HG02763 (cell line): ENCODE measurements at regions not wholly inside any gene's neighbourhood (a gene's known extent, or its start where the extent isn't known, plus 50 kb on each side); places are given as distances from the start of the nearest gene placed in this dataset.

Source experiments
- ATAC-seq: cut with Tn5 transposase; IDR thresholded peaks from one replicate; pipeline ENCODE4 v1.9.1; 2021; ENCODE audit warnings: mild to moderate bottlenecking, moderate library complexity; ENCODE audit not compliant: unreplicated experiment

- no peak for ATAC-seq
These were observed 62.9 kb upstream of the OXGR1 start for GRCh38 chr13:97057176-97057575.

- no peak for ATAC-seq
These were observed 64.1 kb upstream of the OXGR1 start for GRCh38 chr13:97058391-97058790.

- no peak for ATAC-seq
These were observed 64.7 kb upstream of the OXGR1 start for GRCh38 chr13:97058926-97059325.

- ATAC-seq = no peak
These were observed 73.0 kb upstream of the OXGR1 start for GRCh38 chr13:97067017-97067895.

DNA sequence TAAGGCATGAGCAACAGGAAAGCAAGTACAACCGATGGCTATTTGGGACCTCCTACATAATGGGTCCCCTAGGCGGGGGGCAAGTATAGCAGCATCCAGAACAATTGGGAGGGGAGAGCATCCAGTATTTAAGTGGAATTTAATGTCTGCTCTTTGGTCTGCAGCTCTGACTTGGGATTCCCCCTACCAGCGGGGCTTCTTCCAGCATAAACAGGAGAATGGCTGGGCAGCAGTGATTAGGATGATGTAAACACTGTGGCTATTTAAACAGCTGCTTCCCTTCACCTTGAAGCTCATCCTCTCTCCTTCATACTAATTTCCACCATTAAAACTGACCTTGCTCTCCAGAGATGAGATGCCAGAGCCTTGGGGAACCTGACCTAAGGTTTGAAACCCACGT, 73.9 kb upstream of the OXGR1 start:
- no peak for ATAC-seq

DNA sequence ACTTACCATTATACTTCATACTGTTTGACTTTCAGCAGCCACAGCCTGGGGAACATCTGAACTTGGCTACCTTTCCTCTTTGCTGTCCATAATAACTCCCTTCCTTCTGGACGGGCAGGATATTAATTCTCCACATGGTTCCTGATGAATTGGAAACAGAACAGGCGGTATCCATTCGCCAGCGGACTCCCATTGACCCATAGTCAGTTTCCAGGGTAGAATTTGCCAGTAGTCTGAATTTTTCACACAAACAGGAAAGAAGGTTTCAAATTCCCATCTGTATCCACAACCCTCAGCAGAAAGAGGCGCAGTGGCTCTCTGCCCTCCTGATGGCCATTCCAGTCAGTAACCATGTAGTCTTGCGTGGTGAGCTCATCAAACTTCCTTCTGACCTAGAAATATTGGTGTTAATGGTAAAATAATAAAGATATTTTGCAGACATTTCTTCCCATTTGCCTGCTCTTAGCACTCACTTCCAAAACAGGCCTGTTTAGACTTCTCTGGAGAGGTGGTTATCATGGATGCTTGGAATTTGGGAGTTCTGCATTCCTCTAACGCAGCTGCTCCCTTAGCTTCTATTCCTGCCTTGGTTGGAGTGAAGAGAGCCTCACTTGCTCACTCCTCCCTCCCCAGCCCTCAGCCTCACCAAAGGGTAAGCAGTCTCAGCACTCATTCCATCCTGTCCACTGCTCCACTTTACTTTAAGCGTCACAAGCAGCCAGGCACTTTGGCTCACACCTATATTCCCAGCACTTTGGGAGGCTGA, 75.0 kb upstream of the OXGR1 start:
- ATAC-seq = no peak

GRCh38 chr13:97072297-97072696, 78.0 kb upstream of the OXGR1 start:
- no peak for ATAC-seq

- ATAC-seq = no peak
These were observed 80.3 kb upstream of the OXGR1 start for GRCh38 chr13:97074618-97075017.

DNA sequence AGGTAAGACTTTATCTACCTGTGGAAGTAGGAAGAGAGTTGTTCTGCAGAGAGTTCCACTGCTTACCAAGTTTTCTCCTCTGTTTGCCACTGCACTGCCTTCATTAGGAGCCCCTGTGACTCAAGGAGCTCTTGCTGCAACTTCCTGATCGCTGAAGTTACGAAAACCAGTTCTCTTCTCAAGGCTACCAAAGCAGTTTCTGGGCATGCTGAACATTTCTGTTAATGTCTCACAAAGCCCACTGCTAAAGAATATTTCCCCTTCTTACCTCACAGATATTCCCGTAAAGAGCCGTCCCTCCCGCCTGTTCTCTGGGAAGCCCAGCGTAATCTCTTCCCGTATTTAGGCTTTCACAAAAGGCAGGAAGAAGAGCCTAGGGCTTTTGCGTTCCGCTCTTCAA, 82.6 kb upstream of the OXGR1 start:
- no peak for ATAC-seq

- no peak for ATAC-seq
These were observed 83.1 kb upstream of the OXGR1 start for GRCh38 chr13:97077341-97077740.

GRCh38 chr13:97079726-97080125, 85.5 kb upstream of the OXGR1 start:
- ATAC-seq = no peak

DNA sequence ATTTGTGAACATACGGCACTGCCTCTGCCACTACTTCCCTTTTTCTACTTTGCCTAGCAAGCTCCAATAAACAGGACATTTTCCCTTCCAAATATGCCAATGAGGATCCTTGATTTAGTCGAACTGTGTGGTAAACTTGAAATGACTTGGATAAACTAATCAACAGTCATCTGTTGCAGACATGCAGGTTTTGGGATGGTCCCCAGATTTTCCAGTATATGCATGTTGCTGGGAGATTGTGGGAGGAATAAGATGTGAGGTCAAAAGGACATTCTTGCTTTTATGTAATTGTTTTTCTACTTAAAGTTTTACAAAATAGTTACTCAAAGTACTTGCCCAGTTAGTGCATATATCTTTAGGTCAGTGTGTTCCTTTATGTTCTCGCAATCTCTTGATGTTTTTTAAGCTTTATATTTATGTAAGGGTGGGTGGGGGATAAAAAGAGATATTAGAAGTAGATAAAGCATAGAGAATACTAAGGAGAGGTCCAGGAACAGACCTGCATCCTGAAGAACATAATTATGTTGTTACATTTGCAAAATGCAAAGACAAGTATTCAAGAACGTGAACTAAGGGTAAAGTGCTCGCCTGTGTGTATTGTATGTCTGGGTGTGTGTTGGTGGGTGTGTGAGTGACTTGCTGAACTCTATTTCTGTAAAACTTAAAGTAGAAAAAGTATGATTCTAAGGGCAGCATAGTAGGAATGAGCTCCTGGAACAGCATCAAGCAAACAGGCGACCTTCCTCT, 88.4 kb upstream of the OXGR1 start:
- no peak for ATAC-seq

DNA sequence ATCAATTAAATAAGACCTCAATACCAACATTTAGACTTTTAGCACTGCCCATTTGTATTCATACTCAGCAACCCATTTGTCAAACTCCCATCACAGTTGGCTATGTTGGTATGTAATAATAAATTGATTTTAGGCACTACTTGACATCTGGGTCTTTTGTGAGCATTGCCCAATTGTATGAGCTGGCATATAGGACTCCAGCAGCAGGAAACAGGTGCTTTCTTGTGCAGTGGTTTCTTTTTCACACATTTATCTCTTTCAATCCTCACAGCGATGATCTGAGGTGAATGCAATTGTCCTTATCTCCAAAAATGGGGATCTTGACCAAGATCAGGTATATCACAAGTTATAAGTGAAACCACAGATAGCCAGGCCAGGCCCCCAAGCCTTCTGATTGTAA, 96.9 kb upstream of the OXGR1 start:
- ATAC-seq = no peak

DNA sequence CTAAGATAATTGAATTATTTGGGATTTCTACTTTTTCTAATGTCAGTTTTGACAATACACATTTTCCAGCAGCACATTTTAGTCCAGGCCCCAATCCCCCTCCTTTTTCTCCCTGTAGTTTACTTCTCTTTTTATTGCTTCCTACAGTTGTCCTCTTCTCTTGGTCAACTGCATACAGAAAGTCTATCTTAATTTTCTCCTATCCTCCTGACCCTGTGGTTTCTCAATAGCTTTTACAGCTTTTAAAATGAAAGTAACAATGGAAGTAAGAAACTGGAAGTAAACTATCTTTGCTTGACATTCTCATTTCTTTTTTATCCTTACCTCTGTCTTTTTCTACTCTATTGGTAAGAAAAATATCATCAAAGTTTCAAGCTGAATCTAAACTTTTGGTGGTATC, 106.5 kb upstream of the OXGR1 start:
- no peak for ATAC-seq

DNA sequence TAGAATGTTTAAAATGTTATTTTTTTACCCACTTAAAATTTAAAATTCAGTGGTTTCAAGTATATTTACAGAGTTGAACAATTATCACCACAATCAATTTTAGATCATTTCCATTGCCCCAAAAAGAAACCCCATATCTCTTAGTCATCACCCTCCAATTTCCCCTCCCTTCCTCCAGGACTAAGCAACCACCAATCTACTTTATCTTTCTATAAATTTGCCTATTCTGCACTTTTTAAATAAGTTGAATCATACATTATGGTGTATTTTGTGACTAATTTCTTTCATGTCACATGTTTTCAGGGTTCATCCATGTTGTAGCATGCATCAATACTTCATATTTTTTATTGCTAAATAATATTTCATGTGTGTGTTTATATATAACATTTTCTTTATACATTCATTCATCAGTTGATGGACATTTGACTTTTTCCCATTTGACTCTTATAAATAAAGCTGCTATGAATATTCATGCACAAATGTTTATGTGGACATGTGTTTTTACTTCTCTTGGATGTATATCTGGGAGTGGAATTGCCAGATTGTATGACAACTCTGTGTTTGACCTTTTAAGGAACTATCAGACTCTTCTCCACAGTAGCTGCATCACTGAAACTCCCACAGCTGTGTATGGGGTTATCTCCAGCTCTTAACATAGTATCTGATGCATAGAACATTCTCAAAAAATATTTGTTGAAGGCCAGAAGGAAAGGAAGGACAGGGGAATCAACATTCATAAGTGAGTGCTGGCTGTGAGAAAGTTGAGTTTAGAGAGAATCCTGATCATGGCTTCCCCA, 107.8 kb upstream of the OXGR1 start:
- no peak for ATAC-seq

- no peak for ATAC-seq
These were observed 112.0 kb upstream of the OXGR1 start for GRCh38 chr13:97106323-97106722.

DNA sequence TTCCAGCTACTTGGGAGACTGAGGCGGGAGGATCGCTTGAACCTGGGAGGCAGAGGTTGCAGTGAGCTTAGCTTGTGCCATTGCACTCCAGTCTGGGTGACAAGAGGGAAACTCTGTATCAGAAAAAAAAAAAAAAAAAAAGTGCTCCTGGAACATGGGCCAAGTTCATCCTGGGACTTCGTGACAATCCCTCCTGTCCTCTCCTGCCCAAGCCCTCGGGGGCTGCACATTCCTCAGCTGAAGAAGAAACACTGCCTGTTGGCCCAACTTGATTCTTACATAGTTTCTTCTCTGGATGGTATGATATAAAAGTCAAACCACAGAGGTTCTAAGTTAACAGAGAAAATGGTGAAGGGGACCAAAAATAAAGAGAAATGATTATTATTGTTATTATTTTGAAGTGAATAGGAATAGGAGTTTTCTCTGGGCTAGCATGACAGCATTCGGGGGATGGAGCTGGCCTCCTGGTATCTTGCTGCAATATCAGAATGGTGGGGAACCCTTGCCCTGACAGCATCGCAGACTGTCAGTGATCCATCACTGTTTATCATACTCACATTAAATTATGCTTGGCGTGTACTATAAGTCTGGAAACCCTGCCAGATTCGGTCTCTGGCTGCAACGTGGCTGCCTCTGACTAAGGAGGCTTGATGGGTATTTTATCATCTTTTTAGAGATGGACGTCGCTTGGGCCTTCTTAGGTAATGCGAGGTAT, 113.7 kb upstream of the OXGR1 start:
- no peak for ATAC-seq

DNA sequence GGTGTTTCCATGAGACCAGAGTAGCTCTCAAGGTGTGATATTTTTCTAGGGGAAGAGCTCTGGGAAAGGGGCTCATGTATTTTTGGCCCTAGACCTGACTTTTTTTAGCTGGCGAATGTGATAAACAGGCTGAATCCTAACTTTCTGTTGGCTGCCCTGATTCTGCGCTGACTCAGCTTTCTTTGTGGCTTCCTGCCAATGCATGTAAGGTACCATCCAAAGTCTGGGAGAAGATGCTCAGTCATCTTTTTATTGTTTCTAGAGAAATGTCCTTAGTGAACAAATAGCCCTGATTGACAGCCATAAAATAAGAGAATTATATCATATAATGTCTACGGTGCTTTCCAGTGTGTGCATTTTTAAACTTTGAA, 113.6 kb upstream of the MBNL2 start:
- ATAC-seq = no peak

DNA sequence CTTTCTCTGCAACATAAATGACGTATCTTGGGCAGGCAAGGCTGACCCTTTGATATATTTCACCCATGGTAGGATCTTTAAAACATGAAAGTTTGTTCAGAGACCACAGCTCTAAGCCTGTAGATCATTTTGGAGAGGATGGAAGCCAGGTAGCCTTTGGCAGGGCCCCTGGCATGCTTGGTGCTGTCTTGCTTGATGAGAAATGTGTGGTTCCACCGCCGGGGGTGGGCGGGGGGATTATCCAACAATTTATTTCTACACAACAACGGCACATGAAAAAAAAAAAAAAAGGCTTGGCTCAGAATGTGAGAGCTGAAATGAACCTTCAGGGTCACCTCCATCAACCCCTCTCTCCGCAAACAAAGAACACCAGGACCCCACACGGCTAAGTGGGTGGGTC, 112.9 kb upstream of the MBNL2 start:
- no peak for ATAC-seq

GRCh38 chr13:97109841-97110492, 112.2 kb upstream of the MBNL2 start:
- peak; percentile 95 for ATAC-seq
